ENCODE measurements at regions not wholly inside any gene's neighbourhood (a gene's known extent, or its start where the extent isn't known, plus 50 kb on each side); places are given as distances from the start of the nearest gene placed in this dataset.

DNA sequence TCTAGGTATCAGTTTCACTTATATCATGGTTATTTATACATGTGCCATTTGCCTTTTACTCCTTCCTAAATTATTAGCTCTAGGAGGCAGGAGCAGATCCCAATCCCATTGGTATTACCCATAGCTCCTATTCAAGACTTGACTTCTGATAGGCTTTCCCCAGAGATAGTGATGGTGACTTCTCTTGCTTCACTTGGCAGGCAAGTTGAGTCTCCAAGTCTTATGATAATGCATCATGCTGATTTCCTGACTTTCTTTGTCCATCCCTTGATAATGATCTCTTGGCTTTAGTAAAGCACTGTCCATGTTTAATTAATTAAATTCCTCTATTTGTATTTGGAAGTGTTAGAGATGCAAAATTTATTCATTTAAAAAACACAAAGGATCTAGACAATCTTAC, 253.5 kb upstream of the ADAMTS5 start:
- H3K27ac ChIP-seq (ENCODE audit: low read length) = no peak overlapping the region
- no peak overlapping the region for H3K4me3 ChIP-seq (ENCODE audit: low read depth in 2 of 2, low read length in 2 of 2)
- TF ChIP-seq, protein P1, sequence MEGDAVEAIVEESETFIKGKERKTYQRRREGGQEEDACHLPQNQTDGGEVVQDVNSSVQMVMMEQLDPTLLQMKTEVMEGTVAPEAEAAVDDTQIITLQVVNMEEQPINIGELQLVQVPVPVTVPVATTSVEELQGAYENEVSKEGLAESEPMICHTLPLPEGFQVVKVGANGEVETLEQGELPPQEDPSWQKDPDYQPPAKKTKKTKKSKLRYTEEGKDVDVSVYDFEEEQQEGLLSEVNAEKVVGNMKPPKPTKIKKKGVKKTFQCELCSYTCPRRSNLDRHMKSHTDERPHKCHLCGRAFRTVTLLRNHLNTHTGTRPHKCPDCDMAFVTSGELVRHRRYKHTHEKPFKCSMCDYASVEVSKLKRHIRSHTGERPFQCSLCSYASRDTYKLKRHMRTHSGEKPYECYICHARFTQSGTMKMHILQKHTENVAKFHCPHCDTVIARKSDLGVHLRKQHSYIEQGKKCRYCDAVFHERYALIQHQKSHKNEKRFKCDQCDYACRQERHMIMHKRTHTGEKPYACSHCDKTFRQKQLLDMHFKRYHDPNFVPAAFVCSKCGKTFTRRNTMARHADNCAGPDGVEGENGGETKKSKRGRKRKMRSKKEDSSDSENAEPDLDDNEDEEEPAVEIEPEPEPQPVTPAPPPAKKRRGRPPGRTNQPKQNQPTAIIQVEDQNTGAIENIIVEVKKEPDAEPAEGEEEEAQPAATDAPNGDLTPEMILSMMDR (IDR thresholded peaks at IDR 0.05) = no peak
- no peak for TF ChIP-seq POLR2AphosphoS5 (IDR thresholded peaks at IDR 0.05; ENCODE audit: low read depth, low read length)
- H3K36me3 ChIP-seq (ENCODE audit: control insufficient read depth, insufficient read depth, low read length) = no peaks in the 10 kb centered on the region; the same call in 1 of the 2 replicates
- DNase-seq (ENCODE audit: low read depth, low spot score) (no peak), ATAC-seq (no peak)
- H3K9me3 ChIP-seq (ENCODE audit: control insufficient read depth, insufficient read depth, low read depth, low read length) = no peaks in the 10 kb centered on the region
- ChIA-PET CTCF (no interaction called here), POLR2A (no interaction called here)
- intact Hi-C loops (cut with micrococcal nuclease; ENCODE audit: unreplicated experiment) (no loop called here), in situ Hi-C loops (cut with HindIII; ENCODE audit: low pct_unique_long_range_greater_than_20kb, low sequenced_read_pairs) (no loop called here)
- no peaks in the 10 kb centered on the region for H3K4me1 ChIP-seq (ENCODE audit: control insufficient read depth, insufficient read depth, low read length)
- no TSS peak for BruUV-seq (replicated peaks)
- H3K27me3 ChIP-seq (ENCODE audit: control insufficient read depth, insufficient read depth, low read length) = no peaks in the 10 kb centered on the region

DNA sequence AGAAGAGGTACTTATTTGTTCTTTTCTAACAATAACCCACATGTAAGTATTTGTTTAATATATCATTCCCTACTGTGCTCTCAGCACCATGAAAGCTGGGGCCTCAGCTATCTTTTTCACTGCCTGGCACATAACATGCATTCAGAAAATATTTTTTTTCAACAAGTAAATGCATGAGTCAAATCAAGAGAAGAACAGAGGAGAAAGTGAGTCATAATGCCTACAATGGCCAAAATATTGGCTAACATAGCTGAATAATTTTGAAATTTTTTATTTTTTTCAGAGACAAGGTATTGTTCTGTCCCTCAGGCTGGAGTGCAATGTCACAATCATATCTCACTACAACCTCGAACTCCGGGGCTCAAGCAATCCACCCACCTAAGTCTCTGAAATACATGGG, 252.2 kb upstream of the ADAMTS5 start:
- CTCF ChIA-PET = no interaction called here
- POLR2A ChIA-PET = no interaction called here
- H3K27ac ChIP-seq (ENCODE audit: low read length) = no peak overlapping the region
- DNase-seq (ENCODE audit: low read depth, low spot score) (no peak), ATAC-seq (no peak)
- H3K36me3 ChIP-seq (ENCODE audit: control insufficient read depth, insufficient read depth, low read length) = no peaks in the 10 kb centered on the region; the same call in 1 of the 2 replicates
- H3K4me3 ChIP-seq (ENCODE audit: low read depth in 2 of 2, low read length in 2 of 2) = no peak overlapping the region
- intact Hi-C loops (cut with micrococcal nuclease; ENCODE audit: unreplicated experiment) (no loop called here), in situ Hi-C loops (cut with HindIII; ENCODE audit: low pct_unique_long_range_greater_than_20kb, low sequenced_read_pairs) (no loop called here)
- H3K27me3 ChIP-seq (ENCODE audit: control insufficient read depth, insufficient read depth, low read length) = no peaks in the 10 kb centered on the region
- TF ChIP-seq, protein P2, sequence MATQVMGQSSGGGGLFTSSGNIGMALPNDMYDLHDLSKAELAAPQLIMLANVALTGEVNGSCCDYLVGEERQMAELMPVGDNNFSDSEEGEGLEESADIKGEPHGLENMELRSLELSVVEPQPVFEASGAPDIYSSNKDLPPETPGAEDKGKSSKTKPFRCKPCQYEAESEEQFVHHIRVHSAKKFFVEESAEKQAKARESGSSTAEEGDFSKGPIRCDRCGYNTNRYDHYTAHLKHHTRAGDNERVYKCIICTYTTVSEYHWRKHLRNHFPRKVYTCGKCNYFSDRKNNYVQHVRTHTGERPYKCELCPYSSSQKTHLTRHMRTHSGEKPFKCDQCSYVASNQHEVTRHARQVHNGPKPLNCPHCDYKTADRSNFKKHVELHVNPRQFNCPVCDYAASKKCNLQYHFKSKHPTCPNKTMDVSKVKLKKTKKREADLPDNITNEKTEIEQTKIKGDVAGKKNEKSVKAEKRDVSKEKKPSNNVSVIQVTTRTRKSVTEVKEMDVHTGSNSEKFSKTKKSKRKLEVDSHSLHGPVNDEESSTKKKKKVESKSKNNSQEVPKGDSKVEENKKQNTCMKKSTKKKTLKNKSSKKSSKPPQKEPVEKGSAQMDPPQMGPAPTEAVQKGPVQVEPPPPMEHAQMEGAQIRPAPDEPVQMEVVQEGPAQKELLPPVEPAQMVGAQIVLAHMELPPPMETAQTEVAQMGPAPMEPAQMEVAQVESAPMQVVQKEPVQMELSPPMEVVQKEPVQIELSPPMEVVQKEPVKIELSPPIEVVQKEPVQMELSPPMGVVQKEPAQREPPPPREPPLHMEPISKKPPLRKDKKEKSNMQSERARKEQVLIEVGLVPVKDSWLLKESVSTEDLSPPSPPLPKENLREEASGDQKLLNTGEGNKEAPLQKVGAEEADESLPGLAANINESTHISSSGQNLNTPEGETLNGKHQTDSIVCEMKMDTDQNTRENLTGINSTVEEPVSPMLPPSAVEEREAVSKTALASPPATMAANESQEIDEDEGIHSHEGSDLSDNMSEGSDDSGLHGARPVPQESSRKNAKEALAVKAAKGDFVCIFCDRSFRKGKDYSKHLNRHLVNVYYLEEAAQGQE (IDR thresholded peaks at IDR 0.05; ENCODE audit: insufficient read depth in 1 of 2, low read depth in 2 of 2, low read length in 1 of 2) = no peak
- TF ChIP-seq SIN3A (IDR thresholded peaks at IDR 0.05; ENCODE audit: borderline replicate concordance, insufficient read depth, low read depth, low read length) (no peak), POLR2AphosphoS5 (IDR thresholded peaks at IDR 0.05; ENCODE audit: low read depth, low read length) (no peak), TCF7L2 (IDR thresholded peaks at IDR 0.05; ENCODE audit: low read depth, low read length) (no peak)
- TF ChIP-seq, protein P1 (IDR thresholded peaks at IDR 0.05) = no peak
- no TSS peak for BruUV-seq (replicated peaks)
- H3K9me3 ChIP-seq (ENCODE audit: control insufficient read depth, insufficient read depth, low read depth, low read length) = no peaks in the 10 kb centered on the region
- no peaks in the 10 kb centered on the region for H3K4me1 ChIP-seq (ENCODE audit: control insufficient read depth, insufficient read depth, low read length)

DNA sequence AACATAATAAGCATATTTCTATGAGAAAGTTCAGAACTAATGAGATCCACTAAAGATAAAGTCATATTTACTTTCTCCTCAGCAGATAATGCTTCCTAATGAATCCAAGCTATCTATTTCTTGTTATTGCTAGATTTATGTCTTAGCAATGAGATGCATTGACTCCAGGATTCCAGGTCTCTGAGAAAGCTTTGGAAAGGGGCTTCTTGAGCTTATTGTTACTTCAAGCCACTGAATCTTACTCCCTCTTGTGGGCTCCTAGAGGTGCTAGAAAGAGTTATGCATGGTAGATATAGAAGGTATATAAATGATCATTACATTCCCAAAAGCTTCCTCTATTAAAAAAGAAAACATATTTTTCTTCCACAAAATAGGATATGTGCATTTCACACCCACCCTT, 246.4 kb upstream of the ADAMTS5 start:
- Histone ChIP-seq H3K9me3 (ENCODE audit: control insufficient read depth, insufficient read depth, low read depth, low read length) (no peaks in the 10 kb centered on the region), H3K36me3 (ENCODE audit: control insufficient read depth, insufficient read depth, low read length) (no peaks in the 10 kb centered on the region; the same call in 1 of the 2 replicates), H3K27me3 (ENCODE audit: control insufficient read depth, insufficient read depth, low read length) (no peaks in the 10 kb centered on the region), H3K4me3 (ENCODE audit: low read depth in 2 of 2, low read length in 2 of 2) (no peak overlapping the region), H3K27ac (ENCODE audit: low read length) (no peak overlapping the region), H3K4me1 (ENCODE audit: control insufficient read depth, insufficient read depth, low read length) (no peaks in the 10 kb centered on the region)
- intact Hi-C loops (cut with micrococcal nuclease; ENCODE audit: unreplicated experiment) = no loop called here
- in situ Hi-C loops (cut with HindIII; ENCODE audit: low pct_unique_long_range_greater_than_20kb, low sequenced_read_pairs) = no loop called here
- ChIA-PET POLR2A (no interaction called here), CTCF (no interaction called here)
- DNase-seq (ENCODE audit: low read depth, low spot score) = no peak
- TF ChIP-seq, protein P2 (IDR thresholded peaks at IDR 0.05; ENCODE audit: insufficient read depth in 1 of 2, low read depth in 2 of 2, low read length in 1 of 2) = no peak
- TF ChIP-seq POLR2AphosphoS5 (IDR thresholded peaks at IDR 0.05; ENCODE audit: low read depth, low read length) (no peak), TCF7L2 (IDR thresholded peaks at IDR 0.05; ENCODE audit: low read depth, low read length) (no peak), SIN3A (IDR thresholded peaks at IDR 0.05; ENCODE audit: borderline replicate concordance, insufficient read depth, low read depth, low read length) (no peak)
- TF ChIP-seq, protein P1 (IDR thresholded peaks at IDR 0.05) = no peak
- no TSS peak for BruUV-seq (replicated peaks)
- ATAC-seq = no peak
